ENCODE measurements at regions not wholly inside any gene's neighbourhood (a gene's known extent, or its start where the extent isn't known, plus 50 kb on each side); places are given as distances from the start of the nearest gene placed in this dataset.

DNA sequence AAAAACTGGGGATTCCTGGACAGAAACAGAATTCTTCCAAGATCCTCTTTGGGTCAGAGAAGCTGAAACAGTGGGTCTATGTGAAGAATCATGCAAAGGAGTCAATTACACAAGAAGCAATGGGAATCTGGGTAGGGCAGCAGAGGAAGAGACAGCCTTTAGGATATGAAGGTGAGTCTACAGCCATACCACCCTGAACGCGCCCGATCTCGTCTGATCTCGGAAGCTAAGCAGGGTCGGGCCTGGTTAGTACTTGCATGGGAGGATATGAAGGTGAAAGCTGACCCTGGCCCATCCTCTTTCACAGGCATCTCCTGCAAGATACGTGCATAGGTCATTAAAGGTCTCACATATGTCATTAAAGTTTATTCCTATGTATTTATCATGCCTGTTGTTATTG, 1080.9 kb upstream of the FANCL start:
- no peaks in the 10 kb centered on the region for H3F3A ChIP-seq (ENCODE audit: insufficient read depth, low read length)
- no peak for TF ChIP-seq EZH2phosphoT487 (IDR thresholded peaks at IDR 0.05; ENCODE audit: low read length)
- no peak for TF ChIP-seq EZH2 (optimal IDR thresholded peaks at IDR 0.05; ENCODE audit: low read depth, low read length)
- TF ChIP-seq, protein P1, sequence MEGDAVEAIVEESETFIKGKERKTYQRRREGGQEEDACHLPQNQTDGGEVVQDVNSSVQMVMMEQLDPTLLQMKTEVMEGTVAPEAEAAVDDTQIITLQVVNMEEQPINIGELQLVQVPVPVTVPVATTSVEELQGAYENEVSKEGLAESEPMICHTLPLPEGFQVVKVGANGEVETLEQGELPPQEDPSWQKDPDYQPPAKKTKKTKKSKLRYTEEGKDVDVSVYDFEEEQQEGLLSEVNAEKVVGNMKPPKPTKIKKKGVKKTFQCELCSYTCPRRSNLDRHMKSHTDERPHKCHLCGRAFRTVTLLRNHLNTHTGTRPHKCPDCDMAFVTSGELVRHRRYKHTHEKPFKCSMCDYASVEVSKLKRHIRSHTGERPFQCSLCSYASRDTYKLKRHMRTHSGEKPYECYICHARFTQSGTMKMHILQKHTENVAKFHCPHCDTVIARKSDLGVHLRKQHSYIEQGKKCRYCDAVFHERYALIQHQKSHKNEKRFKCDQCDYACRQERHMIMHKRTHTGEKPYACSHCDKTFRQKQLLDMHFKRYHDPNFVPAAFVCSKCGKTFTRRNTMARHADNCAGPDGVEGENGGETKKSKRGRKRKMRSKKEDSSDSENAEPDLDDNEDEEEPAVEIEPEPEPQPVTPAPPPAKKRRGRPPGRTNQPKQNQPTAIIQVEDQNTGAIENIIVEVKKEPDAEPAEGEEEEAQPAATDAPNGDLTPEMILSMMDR (IDR thresholded peaks at IDR 0.05; ENCODE audit: low read length): no peak
- no peak overlapping the region for H3K4me2 ChIP-seq (ENCODE audit: low read depth, low read length)
- H3K27me3 ChIP-seq (replicated peaks; ENCODE audit: insufficient read depth, low read length): no peaks in the 10 kb centered on the region
- no peak overlapping the region for H3K27ac ChIP-seq (ENCODE audit: low read length)
- H3K9me3 ChIP-seq (replicated peaks; ENCODE audit: insufficient read depth, low read length): no peaks in the 10 kb centered on the region
- no peak overlapping the region for H3K4me3 ChIP-seq (ENCODE audit: low read length)
- H3K36me3 ChIP-seq (replicated peaks; ENCODE audit: insufficient read depth, low read length): no peaks in the 10 kb centered on the region
- H2AFZ ChIP-seq (ENCODE audit: low read length): no peak overlapping the region
- no peaks in the 10 kb centered on the region for H3K79me2 ChIP-seq (ENCODE audit: low read length)
- H3K9me2 ChIP-seq (replicated peaks; ENCODE audit: insufficient read depth, low read length): no peaks in the 10 kb centered on the region
- no peak for DNase-seq
- H3K4me1 ChIP-seq (ENCODE audit: low read length): no peaks in the 10 kb centered on the region
- no peaks in the 10 kb centered on the region for H4K20me1 ChIP-seq (ENCODE audit: insufficient read depth, low read length)
- H3K9ac ChIP-seq (ENCODE audit: low read length): no peak overlapping the region

DNA sequence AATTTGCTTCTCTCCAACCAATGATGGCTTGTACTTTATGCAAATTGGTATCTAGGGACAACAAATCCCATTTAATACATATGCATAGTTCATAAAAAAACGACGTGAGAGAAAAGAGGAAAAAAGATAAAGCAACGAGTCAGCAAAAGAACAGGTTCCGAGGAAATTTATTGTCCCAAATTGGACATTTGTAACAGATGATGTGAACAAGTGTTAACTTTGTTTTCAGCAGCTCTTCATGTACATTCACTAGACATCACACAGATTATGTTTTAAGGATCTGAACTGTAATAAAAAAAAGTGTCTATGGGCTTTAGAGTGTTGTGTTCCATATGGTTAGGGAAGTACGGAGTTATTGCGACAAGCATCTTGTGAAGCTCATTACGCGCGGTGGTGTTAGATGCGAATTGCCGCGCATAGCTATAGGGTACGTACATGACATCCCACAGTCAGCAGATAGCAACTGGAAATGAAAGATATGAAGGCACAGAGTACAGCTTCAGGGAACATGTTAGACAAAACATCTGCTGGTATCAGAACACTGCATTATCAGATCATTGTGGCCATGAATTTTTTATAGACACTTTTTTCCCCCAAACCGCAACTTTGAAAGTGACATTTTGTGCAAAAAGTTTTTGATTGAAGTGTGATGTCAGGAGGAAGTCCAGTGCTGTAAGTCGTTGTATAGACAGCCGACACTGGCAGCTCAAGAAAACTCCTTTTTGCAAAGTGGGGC, 1073.1 kb upstream of the FANCL start:
- Histone ChIP-seq H2AFZ (ENCODE audit: low read length) (no peak overlapping the region), H3K27me3 (replicated peaks; ENCODE audit: insufficient read depth, low read length) (no peaks in the 10 kb centered on the region), H3K9me2 (replicated peaks; ENCODE audit: insufficient read depth, low read length) (no peaks in the 10 kb centered on the region), H3K9me3 (replicated peaks; ENCODE audit: insufficient read depth, low read length) (no peaks in the 10 kb centered on the region), H3K79me2 (ENCODE audit: low read length) (no peaks in the 10 kb centered on the region), H4K20me1 (ENCODE audit: insufficient read depth, low read length) (no peaks in the 10 kb centered on the region), H3F3A (ENCODE audit: insufficient read depth, low read length) (peaks cover 26% of the 10 kb centered on the region), H3K4me1 (ENCODE audit: low read length) (peaks cover 26% of the 10 kb centered on the region), H3K36me3 (replicated peaks; ENCODE audit: insufficient read depth, low read length) (no peaks in the 10 kb centered on the region), H3K27ac (ENCODE audit: low read length) (peak overlapping the region; percentile 96; the same call in 1 of the 2 replicates), H3K4me2 (ENCODE audit: low read depth, low read length) (peak overlapping the region; percentile 90), H3K9ac (ENCODE audit: low read length) (no peak overlapping the region; the same call in 1 of the 2 replicates), H3K4me3 (ENCODE audit: low read length) (peak overlapping the region; percentile 62)
- DNase-seq: peak; percentile 22
- TF ChIP-seq, protein P1 (IDR thresholded peaks at IDR 0.05; ENCODE audit: low read length): no peak
- TF ChIP-seq EZH2 (optimal IDR thresholded peaks at IDR 0.05; ENCODE audit: low read depth, low read length): no peak
- no peak for TF ChIP-seq EZH2phosphoT487 (IDR thresholded peaks at IDR 0.05; ENCODE audit: low read length)

DNA sequence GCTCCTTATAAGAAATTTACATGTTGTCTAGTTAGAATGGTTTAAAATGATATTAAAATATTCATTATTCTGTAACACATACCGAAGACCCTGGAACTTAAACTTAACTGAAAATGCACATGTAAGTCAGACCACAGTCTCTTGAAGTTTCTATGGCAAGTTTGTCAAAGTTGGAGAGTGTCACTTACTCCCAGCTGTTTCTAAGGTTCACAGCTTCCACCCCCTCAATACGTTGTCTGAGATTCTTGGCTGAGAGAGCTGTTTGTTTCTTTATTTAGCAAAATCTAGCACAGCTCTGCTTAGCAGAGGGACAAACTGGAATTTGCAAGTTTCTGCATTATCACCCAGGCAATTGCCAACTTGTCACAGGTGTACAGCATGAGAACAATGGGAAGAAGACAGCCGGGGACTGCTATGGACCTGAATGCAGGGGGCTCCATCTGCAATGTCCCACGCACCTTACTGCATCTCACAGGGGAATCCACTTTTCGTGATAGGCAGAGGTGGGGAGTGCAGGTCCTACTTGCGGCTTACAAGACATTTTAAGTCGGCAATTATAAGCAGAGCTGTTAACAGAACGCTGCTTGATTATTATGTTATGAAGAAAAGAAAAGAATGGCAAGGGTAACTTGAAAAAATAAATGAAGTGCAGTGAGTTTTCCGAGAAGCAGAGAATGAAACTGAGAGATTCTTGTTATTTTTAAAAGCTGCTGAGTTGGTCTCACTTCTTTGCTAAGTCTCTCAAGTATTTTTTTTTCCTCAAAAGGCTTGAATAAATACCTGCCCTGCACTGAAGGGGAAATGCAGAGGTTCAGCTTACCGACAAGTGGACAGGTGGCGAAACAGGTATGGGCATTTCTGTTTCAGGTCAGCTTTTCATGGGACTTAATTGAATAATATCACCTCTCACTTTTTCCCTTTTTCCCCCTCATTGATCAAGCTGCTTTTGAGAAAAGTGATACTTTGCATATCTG, 1072.1 kb upstream of the FANCL start:
- H3K27ac ChIP-seq (ENCODE audit: low read length): peak overlapping the region; percentile 96
- H3K4me3 ChIP-seq (ENCODE audit: low read length): peak overlapping the region; percentile 62
- H3K9me3 ChIP-seq (replicated peaks; ENCODE audit: insufficient read depth, low read length): no peaks in the 10 kb centered on the region
- no peaks in the 10 kb centered on the region for H4K20me1 ChIP-seq (ENCODE audit: insufficient read depth, low read length)
- peak; percentile 86 for DNase-seq
- H3K79me2 ChIP-seq (ENCODE audit: low read length): no peaks in the 10 kb centered on the region
- H3K9me2 ChIP-seq (replicated peaks; ENCODE audit: insufficient read depth, low read length): no peaks in the 10 kb centered on the region
- peak overlapping the region; percentile 55 for H3K9ac ChIP-seq (ENCODE audit: low read length)
- H3K36me3 ChIP-seq (replicated peaks; ENCODE audit: insufficient read depth, low read length): no peaks in the 10 kb centered on the region
- H3K27me3 ChIP-seq (replicated peaks; ENCODE audit: insufficient read depth, low read length): no peaks in the 10 kb centered on the region
- peak overlapping the region; percentile 90 for H3K4me2 ChIP-seq (ENCODE audit: low read depth, low read length)
- TF ChIP-seq, protein P1 (IDR thresholded peaks at IDR 0.05; ENCODE audit: low read length): no peak
- no peak for TF ChIP-seq EZH2phosphoT487 (IDR thresholded peaks at IDR 0.05; ENCODE audit: low read length)
- no peak for TF ChIP-seq EZH2 (optimal IDR thresholded peaks at IDR 0.05; ENCODE audit: low read depth, low read length)
- peaks cover 26% of the 10 kb centered on the region for H3K4me1 ChIP-seq (ENCODE audit: low read length)
- peaks cover 26% of the 10 kb centered on the region for H3F3A ChIP-seq (ENCODE audit: insufficient read depth, low read length)
- peak overlapping the region; percentile 69 for H2AFZ ChIP-seq (ENCODE audit: low read length)

Measured in MM.1S (cell line).